HG03457 (cell line): ENCODE measurements at regions not wholly inside any gene's neighbourhood (a gene's known extent, or its start where the extent isn't known, plus 50 kb on each side); places are given as distances from the start of the nearest gene placed in this dataset.

Source experiments
- ATAC-seq: cut with Tn5 transposase; IDR thresholded peaks from one replicate; pipeline ENCODE4 v1.9.1; 2021; ENCODE audit warnings: moderate number of reproducible peaks; ENCODE audit not compliant: unreplicated experiment

DNA sequence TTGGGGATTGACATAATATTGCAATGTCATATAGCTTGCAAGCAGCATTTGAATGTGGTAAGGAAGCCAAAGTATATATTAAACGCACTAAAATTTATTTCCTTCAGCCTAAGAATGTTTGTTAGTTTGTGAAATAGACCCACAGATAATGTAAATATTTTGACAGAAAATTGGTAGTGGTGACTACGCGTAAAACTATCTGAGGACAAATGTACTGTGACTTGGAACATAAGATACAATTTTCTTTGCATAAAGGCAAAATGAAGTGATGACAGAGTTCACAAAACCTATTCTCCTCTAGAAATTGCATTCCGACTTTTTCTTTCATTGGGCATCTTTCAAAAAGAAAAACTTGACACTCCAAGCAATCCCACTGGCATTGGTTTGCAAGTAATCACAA, 411.1 kb upstream of the LRATD1 start:
- ATAC-seq, result no peak

DNA sequence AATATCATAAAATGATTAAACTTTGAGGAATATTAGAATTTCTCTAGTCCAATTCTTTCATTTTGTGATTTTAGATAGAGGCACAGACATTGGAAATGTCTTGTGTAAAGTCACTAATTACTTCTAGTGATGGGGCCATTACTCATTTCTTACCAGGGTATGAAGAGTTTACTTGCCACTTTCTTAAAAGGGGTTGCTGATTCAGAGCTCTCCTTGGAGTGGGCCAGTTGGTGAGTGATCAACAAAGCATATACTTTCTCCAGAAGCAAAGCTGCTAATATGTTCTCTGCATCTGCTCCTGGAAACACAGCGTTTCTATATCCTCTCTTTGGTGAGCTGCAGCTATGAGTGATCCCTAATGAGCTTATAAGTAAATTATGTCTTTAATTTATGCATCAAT, 408.9 kb upstream of the LRATD1 start:
- ATAC-seq, result no peak

DNA sequence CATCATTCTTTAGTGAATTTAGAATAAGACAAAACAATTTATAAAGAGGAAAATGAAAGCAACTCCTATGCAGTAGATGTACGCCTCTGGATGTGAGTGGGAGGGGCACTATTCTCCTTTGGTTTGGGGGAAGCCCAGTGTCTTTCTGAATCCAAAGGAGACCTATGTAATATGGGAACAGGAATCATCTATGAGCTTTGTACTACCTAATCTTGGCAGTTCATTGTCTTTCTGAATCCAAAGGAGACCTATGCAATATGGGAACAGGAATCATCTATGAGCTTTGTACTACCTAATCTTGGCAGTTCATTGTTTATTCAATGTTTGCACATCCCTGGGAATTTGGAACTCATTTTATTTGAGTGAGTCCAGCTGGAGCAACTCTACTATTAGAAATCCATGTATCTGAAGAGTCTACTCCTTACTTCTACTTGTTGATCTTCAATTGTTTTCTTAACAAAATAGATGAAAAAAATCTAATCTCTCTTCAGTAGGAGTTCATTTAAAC, 401.1 kb upstream of the LRATD1 start:
- ATAC-seq, result no peak

DNA sequence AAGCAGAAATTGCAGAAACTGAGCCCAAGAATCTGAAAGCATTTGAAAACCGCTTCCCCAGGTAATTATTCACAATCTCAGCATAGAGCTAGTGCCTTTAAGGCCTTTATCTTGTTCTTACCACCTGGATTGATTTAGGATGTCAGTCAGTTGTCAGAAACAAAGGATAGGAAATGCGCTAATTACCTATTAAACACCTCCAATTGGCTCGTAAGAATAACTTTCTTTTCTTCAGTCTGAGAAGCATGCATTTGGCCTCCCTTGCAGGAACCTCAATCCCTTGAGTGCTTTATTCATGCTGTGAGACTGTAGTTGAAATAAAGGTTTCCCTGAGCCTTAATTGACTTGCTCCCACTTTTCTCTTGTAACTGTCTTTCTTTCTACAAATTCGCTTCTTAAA, 400.3 kb upstream of the LRATD1 start:
- no peak for ATAC-seq

DNA sequence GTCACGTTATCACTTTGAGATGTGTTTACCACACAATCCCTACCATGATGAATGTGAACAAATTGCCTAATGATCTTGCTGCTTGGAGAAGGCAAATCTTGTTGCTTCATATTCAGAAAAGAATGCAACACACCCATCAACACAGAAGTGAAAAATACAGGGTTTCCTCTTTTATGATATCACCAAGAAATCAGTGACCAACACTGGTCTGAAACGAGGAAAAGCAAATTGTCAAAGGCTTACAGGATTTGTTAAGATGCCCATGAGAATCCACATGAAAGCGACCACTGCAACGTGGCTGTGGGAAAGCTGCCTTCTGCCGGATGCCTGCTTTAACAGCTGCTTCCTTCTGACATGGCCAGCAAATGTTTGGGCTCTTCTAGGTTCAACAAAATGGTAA, 397.6 kb upstream of the LRATD1 start:
- ATAC-seq, result no peak

DNA sequence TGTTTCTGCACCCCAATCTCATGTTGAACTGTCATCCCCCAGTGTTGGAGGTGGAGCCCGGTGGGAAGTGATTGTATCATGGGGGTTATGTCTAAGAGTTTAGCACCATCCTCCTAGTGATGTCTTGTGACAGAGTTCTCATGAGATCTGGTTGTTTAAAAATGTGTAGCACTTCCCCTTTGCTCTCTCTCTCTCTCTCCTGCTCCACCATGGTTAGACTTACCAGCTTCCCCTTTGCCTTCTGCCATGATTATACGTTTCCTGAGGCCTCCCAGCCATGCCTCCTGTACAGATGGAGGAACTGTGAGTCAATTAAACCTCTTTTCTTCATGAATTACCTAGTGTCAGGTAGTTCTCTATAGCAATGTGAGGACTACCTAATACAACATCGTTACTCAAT, 396.9 kb upstream of the LRATD1 start:
- no peak for ATAC-seq

DNA sequence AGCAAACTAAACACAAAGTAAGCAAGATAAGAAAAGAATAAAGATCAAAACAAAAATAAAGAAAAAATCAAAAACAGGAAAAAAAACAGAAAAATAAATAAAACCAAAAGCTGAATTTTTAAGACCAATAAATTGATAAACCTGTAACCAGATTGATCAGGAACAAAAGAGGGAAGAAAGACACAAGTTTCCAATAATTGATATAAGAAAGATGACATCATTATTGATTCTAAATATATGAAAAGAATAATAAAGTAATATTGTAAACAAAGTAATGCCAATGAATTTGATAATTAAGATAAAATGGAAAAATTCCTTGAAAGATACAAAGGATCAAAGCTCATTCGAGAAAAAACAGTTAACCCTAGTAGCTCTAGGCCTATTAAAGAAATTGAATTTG, 394.6 kb upstream of the LRATD1 start:
- ATAC-seq, result no peak

DNA sequence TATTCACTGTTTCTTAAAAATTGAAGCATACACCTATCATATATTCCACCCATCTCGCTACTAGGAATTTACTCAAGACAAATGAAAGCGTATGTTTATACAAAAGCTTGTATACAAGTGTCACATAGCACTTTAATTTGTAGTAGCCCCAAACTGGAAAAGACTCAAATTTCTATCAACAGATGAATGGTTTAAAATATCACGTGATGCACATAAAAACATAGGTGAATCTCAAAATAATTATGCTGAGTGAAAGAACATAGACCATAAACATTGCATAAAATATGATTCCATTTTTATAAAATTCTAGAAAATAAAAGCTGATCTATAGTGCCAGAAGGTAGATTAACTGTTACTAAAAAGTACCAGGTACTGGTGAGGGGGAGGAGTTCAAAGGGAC, 392.9 kb upstream of the LRATD1 start:
- no peak for ATAC-seq

DNA sequence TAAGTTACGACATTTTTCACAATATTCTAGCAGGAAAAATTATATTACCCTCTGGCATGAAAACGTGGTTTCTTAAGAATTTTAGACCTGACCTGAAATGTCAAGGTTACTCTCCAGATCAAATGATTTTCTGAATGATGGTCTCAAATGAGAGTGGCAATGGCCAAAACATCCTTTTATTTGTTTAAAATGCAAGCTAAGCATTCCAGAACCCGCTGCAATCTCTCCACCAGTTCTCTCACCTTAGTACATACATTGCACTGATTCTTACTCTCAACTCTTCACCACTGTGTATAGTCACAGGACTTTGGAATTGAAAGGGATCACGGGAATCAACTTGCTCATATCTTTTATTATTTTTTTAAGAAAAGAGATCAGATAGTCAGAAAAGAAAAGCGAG, 391.6 kb upstream of the LRATD1 start:
- ATAC-seq, result no peak

DNA sequence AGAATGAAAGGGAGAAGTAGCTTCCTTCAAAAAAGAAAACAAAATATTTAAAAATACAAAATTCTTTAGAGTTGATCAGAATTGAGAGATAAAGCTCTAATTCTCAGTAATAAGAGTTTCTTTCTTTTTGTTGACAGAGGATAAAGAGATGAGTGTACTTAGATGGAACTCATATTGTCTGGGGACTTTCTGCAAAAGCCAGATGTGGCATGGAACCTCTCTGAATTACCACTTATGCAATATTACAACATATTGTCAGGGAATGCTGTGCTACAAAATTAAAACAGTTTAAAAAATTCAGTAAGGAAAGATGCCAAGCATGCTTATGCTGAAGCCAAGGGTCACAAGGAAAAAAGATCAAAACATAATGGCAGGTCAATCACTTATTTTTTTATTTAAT, 386.6 kb upstream of the LRATD1 start:
- ATAC-seq, result no peak

DNA sequence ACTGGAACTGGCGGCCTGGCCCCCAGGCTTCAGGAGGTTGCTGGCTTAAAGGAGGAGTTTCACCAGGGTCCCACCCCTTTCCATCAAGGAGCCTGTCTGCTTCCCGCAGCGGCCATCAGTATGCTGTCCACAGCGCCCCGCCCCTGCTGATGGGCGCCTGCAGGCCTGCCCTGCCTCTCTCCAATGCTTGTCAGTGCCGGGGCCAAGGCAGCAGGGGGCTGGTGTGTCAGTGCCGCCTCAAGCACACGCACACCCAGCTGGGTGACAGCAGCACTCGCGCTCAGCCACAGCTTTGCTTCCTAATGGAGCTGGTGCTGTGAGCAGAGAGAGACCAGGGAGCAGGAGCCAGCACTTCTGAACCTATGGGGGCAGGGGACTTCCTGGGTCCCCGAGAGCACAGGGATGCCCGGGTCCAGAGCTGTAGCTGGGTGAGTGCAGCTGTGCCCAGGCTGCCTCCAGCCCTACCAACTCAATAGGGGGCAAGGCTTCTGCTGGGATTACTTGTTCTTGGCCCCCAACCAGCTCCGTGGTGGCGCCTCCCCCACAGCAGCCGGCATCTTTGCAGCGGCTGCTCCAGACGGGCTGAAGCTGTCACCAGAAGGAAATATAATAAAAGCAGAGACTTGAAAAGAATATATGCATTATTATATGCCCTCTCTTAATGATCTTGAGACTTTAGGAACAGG, 377.2 kb upstream of the LRATD1 start:
- ATAC-seq, result no peak

DNA sequence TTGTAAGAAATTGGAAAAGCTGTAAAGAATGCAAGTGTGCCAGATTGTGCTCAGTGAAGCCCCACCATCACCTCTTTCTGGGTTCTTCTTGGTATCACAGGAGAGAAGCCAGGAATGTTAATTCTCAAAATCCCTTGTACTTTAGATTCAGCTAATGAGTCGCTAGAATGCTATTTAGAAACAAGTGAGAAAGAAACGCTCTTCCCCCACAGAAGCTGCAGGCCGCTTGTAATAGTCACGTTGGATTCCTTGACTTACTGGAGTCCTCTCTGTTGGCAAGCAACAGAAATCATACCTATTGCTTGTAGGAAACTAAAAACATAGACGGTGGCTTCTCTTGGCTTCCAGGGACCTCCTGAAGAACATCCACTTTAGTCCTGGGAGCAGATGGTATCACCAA, 375.6 kb upstream of the LRATD1 start:
- ATAC-seq, result no peak

DNA sequence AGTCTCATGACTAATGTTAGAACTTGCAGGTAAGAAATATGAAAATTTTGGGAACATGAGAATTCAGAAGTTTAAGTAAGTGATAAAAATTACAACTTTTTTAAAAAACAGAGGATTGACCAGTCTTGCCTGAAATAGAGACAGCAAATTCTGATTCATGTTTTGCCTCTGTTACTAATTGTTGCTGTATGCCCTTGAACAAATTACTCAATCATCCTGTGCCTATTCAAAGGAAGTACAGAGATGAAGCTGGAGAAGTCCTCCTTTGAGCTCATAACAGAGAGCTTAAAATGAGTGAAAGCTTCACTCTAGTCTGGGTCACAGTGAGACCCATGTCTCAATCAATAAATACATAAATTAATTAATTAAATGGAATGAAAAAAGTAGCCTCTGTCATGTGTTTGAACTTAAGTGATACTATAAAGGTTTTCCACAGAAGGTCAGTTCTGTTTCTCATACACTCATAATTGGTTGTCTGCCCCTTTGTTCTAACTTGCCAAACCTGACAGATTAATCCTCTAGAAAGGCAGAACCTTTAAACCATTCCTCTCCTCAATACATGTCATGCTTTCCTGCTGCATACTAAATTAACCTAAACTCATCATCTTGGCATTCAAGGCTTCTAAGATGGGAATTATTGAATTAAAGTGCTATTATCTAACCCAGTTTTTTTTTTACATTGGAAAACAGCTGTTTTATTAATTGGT, 374.6 kb upstream of the LRATD1 start:
- no peak for ATAC-seq

DNA sequence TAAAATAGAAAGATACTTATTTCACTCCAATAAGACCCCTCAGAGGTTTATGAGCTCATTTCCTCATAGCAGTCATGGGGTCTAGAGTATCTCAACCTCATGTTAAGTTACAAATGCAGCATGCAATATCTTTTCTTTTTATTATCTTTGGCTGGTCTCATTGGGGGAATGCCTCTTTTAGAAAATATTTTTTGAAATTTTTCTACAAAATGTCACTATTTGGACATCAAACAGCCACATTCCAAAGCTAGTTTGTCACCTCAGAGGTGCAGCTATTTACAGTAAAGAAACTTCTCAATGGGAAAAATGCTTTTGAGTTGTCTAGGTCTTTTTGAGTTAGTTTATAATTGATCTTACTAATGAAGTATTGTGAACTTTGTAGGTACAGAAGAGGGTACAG, 370.7 kb upstream of the LRATD1 start:
- no peak for ATAC-seq

DNA sequence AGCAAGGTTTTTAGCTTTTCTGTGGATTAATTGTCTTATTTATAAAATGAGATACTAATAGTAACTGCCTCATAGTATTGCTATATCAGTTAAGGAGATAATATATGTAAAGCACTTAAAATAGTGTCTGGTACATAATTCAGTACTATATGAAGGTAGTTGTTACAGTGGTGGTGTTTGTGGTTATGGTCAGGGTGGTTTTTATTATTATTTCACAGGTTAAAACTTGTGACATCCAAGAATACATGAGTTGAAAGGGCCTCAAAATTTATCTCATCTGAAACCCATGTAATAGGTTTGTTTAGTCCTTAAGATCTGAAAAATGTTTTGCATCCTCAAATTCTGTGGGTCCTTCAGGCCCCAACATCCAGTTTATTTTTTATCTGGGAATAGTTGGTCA, 369.5 kb upstream of the LRATD1 start:
- no peak for ATAC-seq

DNA sequence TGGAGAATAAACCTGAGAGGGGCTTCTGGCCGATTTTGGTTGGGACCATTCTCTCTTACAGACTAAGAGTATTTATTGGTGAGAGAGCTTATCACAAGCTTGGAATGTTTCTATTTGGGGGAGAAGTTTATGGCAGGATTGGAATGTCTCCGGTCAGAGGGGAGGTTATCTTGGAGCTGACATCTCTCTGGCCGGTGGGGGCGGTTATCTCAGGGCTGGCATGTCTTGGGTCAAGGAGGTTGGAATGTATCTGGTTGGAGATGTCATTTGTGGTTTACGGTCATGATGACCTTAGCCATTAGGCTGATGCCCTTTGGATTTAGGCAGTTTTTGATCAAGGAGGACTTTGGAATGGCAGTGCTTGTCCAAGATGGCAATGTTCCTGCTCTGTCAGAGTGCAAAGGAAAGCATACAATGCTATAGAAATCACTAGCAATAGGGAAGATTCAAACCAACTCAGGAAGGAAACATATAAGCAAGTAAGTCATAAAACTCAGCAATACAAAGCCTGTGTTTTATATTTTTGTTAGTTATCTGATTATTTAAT, 362.4 kb upstream of the LRATD1 start:
- ATAC-seq, result no peak

DNA sequence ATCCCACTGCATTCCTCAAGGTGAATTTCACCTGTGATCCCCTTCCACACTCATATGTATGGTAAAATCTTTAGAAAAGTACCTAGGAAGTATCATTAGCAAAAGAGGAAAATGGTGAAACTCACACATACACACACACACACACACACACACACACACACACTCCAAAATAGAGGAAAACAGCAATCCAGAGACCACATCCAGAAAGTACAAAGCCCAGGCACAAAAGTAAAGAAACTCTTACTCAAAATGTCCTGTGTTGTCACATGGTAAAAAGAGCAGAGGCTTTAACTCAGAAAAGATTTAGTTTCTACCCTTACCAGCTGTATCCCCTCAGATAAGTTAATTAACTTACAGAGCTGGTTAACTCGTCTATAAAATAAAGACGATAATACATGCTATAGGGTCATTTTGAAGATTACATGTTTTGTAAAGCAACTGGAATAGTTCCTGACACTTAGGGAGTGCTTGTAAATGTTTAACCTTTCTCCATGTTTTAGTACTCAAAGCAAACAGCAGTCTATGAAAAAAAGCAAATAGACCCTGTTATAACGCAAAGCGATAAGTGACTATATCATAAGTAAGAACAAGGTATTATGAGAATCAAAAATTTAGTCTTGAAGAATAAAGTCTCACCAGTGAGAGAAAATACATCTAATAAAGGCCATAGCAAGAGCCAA, 360.0 kb upstream of the LRATD1 start:
- ATAC-seq, result no peak

DNA sequence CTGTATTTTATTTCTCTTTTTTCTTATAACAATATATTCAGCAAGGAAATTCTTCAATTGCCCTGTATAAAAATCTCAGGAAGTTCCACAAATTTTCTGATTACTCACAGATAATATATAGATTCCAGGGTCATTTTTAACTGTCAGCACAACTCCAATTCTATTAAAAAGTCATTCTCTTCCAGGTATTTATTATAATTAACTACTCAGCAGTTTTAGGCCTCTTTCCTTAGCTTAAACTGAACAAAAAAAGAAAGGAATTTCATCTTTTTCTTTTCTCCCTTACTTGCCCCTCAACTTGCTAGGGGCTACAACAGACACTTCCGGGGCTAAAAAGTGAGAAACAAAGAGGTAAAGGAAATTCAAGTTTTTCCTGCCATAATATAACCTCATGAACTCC, 358.9 kb upstream of the LRATD1 start:
- ATAC-seq, result no peak

DNA sequence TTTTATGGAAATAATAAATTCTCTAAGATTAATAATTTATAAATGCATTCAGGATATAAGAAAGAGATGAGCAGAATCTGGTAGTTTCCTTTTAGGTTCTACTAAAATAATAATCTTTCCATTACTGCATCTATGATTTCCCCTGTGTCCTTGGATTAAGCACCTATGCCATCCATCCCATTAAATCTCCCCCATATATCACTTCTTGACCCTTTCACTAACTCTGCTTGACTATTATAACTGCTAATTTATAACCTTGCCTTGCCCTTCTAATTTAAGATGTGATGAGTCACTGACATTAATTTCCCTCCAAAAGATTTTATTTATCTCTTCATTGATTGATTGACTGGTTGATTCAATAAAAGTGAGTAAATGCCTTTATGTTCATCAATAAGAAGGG, 348.3 kb upstream of the LRATD1 start:
- ATAC-seq, result no peak

DNA sequence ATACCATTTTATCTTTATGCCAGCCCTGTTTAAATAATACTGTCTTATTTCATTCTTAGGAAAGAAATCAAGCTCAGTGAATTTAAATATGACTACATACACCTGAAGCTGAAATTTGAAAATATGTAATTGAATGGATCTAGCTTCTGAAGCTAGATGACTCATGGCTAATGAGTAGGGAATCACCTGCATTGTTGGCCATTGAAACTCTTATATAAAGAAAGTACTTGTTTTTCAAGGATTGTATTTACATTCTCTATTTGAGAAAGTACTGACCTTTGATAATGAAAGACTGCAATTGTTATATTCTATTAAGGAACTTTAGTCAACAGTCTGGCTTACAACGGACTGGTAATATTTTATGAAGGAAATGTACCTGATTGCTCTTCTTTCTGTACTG, 346.7 kb upstream of the LRATD1 start:
- no peak for ATAC-seq

DNA sequence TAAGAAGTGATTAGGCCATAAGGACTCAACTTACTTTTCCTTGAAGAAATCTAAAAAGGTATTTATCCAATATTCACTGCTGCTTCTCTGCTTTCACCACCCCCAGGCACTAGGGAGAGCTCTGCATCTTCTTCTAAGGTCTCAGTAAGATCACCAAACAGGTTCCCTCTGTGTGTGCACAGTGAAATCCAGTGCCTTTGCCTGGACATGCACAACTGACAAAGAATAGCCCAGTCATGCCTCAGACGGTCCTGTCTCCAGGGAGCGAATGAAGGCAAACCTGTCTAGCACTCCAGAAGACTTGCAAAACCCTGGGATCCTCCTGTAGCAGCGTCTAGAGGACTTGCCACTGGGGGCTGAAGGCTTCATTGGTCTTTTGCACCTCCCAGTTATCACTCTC, 344.5 kb upstream of the LRATD1 start:
- no peak for ATAC-seq

DNA sequence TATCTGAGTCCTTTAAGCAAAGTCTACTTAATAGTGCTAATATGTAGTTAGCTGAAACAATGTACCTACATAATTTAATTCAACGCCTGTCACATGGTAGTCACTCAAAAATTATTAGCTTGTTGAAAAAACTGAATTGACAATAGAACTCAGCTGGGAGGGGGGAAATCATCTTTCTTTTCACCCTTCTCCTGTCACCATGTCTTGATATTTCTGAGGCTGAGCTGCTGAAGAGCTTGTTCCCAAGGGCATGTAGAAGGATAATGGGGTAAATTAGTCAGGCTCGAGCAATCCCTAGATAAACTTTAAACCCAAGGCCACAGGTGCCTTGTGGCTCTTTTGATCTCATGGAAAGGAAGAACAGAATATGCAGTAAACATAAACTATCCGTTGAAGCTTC, 339.6 kb upstream of the LRATD1 start:
- ATAC-seq, result no peak
